Right lung (tissue), 2 donors: ENCODE measurements at regions not wholly inside any gene's neighbourhood (a gene's known extent, or its start where the extent isn't known, plus 50 kb on each side); places are given as distances from the start of the nearest gene placed in this dataset.

ENCODE experiments used
- DNase-seq, 2 donors: peaks; one replicate each; pipeline ENCODE4 v3.0.0-alpha.2; 2013

GRCh38 chr12:66066137-66066928, 64.2 kb downstream of the LLPH start:
- DNase-seq, result peak; percentile 13 to 27

GRCh38 chr12:66065641-66066136, 64.9 kb downstream of the LLPH start:
- DNase-seq, result no peak

- DNase-seq, result no peak
These were observed 65.4 kb downstream of the LLPH start for GRCh38 chr12:66065150-66065549.

- no peak for DNase-seq
These were observed 66.6 kb downstream of the LLPH start for GRCh38 chr12:66063916-66064315.

DNA sequence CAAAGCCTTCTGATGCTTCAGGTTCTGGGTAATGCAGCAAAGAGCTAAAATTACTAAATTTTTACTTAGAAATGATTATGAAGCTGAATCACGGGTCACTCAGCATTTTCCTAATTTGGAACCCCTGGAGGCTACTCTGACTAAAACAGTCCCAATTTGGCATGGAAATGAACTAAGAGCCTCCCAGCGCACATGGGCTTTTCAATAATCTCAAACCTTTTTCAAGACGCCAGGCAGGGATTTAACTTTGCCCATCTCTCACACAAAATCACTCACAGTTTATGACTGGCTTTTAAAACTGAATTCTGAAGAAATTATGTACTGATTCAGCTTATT, 68.3 kb downstream of the LLPH start:
- no peak for DNase-seq

- no peak for DNase-seq
These were observed 68.8 kb downstream of the LLPH start for GRCh38 chr12:66061557-66062289.

GRCh38 chr12:66061076-66061475, 69.5 kb downstream of the LLPH start:
- no peak for DNase-seq

DNA sequence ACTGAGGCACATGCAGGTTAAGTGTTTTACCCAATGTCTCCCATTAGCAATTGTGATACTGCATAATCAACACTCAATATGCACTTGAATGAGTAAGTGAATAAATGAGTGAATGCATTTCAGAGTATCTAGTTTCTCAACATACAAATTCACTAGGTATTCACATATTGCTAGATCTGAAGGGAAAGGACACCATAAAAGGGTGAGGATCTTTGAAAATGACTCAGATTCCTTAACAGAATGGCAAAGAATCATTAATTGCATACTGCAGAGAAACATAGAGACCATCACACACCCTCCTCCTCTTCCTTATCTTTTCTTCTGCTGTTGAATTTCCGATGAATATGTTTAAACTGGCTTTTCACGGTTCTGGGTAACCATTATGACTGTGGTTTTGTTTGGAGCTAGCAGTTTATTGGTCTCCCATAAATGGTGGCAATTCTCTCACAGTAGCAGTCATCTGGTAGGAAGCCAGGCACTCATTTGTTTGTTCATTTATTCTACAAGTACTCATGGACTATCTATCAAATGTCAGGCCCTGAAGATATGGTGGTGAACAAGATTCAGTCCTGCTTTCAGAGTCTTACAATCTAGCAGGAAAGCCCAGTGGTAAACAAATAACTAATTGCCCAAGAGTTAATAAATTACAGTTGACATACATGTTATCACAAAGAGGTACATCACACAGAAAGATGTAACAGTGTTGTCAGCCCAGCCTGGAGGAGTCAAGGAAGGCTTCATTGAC, 70.2 kb downstream of the LLPH start:
- DNase-seq, result no peak

- no peak for DNase-seq
These were observed 70.9 kb downstream of the LLPH start for GRCh38 chr12:66059666-66060065.

DNA sequence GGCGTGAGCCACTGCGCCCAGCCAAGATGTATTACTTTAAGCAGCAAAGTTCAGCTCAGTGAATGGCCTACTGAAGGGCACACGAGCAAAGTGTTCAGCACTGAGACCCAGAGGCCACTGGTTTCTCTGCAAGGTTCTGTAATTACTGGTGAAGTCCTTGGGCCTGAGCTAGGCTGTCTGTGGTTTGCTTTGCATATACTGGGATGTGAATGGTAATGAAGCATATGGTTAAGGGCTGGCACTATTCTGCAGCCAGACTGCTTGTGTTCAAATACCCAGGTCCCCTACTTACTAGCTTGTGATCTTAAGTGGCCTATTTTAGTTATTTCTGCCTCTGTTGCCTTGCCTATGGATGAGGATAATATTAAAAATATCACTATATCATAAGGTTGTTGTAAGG, 72.0 kb downstream of the LLPH start:
- DNase-seq, result no peak

GRCh38 chr12:66055837-66056319, 74.7 kb downstream of the LLPH start:
- no peak for DNase-seq

- DNase-seq, result no peak
These were observed 77.4 kb downstream of the LLPH start for GRCh38 chr12:66052988-66053615.

DNA sequence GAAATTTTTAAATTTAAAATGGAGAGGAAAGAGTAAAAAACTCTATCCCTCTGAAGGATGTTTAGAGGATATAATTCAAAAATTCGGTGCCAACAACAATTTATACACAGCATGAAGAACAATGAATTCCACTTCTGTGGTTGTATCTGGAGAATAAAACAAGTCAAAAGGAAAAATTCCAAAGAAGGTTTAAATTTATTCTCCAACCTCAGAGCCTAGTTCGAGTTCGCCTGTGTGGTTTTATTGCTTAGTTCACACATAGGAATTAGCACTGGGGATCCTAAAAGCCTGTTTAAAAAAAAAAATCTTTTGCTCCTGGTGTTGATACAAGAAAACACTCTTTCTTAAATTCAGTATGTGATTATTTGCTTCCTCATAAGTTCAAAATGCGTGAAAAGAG, 79.2 kb downstream of the LLPH start:
- DNase-seq, result no peak

- DNase-seq, result no peak
These were observed 79.9 kb downstream of the LLPH start for GRCh38 chr12:66050610-66051009.

GRCh38 chr12:66050283-66050576, 80.3 kb downstream of the LLPH start:
- DNase-seq, result no peak

DNA sequence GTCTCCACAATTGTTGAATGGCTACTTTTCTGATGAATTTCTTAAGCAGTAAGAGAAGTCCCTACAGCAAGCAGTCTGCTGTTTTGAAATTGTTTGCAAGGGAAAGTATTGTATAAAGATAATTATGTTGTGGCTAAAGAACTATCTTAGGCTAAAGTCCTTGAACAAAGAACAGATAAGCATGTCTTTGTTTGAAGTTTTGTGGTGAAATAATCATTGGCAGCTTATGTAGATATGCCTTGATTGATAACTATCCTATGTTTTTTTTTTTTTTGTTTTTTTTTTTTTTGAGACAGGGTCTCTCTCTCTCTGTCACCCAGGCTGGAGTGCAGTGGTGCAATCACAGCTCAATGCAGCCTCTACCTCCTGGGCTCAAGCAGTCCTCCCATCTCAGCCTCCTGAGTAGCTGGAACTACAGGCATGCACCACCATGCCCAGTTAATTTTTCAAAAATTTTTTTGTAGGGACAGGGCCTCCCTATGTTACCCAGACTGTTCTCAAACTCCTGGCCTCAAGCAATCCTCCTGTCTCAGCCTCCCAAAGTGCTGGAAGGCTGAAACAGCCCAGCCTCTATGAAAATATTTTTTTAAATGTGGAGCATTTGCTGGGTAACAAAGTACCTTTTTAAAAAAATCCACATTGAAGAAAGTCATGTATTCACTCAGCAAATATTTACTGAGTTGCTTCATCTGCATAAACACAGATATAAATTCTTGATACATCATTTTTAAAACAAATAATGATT, 80.8 kb downstream of the LLPH start:
- no peak for DNase-seq

DNA sequence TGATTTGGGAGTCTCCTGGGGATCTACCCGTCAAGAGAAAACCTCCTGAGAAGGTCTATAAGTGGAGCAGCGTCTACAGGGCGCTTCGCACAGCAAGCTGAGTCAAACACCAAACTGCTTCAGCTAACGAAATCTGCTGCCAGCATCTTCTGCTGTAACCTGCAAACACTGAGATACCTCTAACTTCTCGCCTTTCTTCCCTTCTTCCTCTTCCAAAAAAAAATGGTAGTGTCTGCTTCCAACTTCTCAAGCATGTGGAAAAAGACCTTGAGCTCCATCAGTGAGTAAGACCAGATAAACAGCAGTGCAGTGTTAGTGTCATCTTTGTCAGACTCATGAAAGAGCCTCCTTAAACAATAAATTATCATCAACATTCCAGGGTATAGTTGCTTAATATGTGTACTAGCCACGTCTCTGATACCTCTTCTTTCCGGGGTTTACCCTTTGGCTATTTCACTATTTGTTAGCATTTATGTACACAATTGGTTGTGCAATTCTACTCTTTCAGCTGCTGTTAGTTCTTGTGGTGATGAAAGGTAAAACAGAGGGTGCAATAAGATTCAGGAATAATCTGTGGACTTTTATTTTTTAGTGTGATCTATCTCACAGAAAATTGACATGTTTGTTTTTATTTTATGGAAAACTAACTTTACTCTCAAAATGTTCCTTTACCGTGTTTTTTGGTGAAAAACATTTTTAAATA, 81.6 kb downstream of the LLPH start:
- DNase-seq, result no peak

DNA sequence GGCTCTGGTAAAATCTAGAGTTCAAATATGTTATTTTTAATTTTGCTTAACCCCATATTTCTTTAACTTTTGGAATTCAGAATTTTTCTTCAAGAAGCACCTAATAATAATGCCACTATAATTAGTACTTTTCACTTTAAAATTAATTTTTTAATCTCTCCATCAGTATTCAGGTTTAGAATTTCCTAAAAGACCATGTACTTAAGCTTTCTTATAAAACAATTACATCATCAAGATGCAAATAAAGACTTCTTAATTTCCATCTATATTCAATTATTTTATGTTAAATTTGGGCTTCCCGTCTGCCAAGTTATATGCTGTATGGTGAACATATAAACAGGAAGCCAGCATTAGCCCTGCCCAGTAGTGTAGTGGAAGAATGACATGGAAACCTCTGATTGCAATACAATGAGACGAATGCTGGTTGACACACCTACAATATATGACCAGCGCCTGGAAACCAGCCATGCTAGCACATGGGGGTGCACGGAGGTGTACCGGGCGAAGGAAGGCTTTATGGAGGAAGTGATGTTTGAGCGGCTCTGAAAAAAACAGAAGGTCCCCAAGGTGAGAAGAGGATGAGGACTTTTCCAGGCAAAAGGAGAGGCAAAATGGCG, 82.2 kb downstream of the LLPH start:
- no peak for DNase-seq

GRCh38 chr12:66047411-66048021, 83.0 kb downstream of the LLPH start:
- DNase-seq, result no peak

DNA sequence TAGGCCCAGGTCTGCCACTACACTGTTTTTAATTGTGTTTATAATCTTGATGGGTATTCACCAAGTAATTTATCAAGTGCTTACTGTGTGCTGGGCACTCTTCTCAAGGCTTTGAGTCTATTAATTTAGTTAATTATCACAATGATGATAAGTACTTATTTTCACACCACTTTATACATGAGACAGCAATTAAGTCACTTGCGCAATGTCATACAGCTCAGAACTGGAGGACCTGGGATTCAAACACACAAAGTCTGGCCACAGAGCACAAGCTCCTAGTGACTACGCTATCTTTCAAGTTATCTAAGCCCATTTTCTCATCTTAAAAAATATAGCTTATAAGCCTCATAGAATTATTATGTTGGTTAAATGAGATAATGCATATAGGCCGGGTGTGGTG, 85.0 kb downstream of the LLPH start:
- DNase-seq, result no peak
